T-helper 1 cell treated with Interleukin-12 subunit alpha and Interleukin-12 subunit beta and Interleukin-4 antibody, amounts not matched to agents 30 ng/mL and 1 ng/mL, for 36 hours (primary cell): ENCODE measurements at regions not wholly inside any gene's neighbourhood (a gene's known extent, or its start where the extent isn't known, plus 50 kb on each side); places are given as distances from the start of the nearest gene placed in this dataset.
"Not testable (repeated sequence)": the region's sequence is repeated elsewhere in the genome, so short reads cannot be mapped to it uniquely, and the experiment has no call there.

Experiments
- intact Hi-C: fragments of 100-400 bp; cut with micrococcal nuclease; formaldehyde crosslinking; loops from one replicate; pipeline ENCODE4 v1.15.1; 2024

DNA sequence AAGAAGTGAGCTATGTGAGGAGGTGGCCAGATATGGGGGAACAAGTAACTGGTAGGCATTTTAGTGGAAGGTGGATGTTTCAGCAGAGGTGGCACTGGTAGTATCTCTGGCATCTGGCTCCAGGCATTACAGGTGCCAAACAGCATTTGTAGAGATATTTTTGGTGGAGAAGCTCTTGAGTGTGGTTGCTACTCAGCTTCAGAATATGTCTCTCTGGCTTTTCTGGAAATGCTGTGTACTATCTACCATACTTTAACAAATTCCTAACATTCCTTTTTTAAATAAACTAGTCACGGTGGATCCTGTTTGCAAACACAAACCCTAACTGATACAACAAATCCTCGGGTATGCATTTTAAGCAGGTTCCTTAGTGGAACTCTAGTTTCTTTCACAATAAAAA, 128.0 kb downstream of the BARX2 start:
- intact Hi-C loops, result no loop called here

DNA sequence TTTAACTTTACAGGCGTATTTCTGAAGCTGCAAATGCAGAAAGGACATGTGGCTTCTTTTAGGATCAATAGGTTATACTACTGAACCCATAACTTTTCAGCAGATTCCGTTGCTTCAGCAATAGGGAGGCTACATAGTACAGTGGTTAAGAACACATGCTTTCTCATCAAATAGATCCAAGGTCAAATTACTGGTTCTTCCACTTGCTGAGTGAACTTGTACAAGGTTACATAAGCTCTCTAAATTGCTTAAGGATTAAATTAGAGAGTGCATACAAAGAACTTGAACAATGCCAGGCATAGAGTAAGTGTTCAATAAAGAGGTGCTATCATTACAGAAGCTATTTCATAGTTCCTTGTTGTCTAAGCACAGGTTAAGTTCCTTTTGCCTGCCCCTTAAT, 129.6 kb downstream of the BARX2 start:
- intact Hi-C loops, result no loop called here

DNA sequence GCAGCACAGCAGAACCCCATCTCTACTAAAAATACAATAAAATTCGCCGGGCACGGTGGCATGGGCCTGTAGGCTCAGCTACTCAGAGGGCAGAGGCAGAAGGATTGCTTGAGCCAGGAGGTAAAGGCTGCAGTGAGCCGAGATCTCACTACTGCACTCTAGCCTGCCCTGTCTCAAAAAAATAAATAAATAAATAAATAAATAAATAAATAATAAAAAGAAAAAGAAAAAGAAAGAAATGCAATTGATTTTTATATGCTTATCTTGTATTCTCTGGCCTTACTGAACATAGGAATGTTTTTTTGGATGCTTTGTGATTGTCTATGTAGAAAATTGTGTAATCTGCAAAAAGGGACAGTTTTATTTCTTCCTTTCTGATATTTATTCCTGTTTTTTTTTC, 132.5 kb downstream of the BARX2 start:
- intact Hi-C loops, result no loop called here

DNA sequence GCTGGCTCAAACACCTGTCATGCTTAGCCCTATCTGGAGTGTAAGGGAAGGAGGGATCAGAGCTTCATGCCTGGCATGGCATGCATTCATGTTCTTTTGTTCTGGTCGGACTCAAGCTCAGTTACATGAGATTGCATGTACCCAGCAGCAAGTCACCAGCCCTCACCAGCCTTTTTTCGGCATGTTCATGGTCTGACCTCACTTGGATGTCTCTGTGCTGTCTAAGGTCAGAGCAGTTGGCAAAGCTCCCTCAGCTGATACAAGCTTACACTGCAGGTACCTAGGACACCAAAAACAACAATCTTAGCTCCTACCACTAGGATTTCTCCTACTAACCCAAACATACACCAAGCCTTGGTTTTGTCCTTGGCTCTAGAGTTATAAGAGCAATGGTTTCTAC, 152.6 kb downstream of the BARX2 start:
- intact Hi-C loops, result no loop called here

DNA sequence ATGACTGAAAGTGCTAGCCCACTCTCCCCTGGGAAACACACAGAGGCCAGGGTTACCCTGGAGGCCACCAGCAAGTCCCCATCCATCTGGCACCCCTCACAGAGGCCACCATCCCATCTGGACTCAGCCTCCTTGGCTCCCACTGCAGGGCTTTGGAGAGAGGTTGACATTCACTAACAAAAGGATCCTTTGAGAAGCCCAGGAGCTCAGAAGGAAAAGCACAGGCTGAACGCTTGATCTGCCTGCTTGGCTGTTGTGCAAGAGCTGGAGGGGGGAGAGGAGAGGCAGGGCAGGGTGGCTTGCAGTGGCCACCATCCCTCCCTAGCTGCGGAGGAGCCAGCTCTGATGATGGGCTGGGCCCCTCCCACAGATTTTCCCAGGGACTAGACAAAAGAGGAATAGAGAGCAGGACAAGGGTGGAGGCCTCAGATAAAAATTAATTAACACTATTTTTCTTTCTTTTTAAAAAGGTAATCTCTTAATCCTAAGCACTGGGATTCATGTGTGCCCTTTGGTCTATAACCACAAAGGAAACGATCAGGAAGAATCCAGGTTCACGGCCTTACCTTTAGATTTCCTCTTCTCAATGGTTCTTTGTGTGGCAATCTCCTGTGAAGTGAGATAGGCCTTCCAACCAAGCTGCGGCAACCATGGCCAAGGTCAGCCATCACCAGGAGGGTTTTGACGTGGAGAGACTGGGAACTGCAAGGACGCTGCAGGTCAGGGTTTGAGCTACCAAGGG, 154.7 kb downstream of the BARX2 start:
- intact Hi-C loops, result no loop called here

DNA sequence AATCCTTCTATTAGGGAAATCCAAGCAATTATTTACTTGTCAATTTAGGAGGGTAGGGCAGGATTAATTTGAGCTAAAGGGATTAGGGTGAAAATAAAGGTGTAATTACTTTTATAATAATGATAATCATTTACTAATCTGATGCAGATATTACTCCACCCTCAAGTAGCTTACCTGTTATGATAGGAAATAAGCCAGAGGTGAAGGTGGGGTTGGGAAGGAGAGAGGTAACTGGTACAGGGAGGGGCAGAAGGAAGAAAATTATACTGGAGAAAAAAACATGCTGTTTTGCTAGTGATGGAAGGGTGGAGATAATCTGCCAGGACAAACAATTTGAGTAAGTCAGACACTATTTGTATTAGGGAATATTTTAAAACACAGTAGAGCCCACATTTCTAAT, 157.7 kb downstream of the BARX2 start:
- intact Hi-C loops, result no loop called here

DNA sequence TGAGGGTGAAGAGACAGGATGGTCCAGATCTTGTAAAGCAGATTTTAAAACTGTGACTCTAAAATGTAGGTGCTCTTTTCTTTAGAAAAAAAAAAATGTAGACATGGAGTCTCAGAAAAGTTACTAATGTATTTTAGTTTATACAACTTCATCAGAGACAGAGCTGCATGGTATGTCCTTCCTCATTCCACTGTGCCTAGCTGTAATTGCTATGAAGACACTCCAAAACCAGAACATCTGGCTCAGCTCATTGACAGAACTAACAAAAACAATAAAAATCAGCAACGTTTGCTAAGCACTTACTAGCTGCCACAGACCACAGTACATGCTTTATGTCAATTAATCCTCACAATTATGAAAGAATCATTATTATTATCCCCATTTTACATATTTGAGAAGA, 160.7 kb downstream of the BARX2 start:
- intact Hi-C loops, result no loop called here

DNA sequence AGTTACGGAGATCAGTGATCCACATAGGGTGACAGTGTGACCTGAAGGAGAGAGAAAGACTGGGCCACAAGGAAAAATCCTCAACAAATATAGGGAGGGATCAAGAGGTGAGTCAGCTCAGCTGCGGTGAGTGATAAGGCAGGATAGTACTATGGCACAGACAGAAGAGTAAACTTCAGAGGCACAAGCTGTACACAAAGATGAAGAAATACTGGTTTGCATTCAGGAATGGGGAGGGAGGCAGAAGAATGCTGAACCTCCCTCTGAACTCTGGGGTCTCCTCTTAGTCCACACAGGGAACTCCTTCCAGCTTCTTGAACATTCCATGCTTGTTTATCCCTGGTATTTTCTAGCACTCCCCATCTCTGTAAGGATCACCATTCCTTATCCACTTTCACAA, 162.7 kb downstream of the BARX2 start:
- intact Hi-C loops, result no loop called here

DNA sequence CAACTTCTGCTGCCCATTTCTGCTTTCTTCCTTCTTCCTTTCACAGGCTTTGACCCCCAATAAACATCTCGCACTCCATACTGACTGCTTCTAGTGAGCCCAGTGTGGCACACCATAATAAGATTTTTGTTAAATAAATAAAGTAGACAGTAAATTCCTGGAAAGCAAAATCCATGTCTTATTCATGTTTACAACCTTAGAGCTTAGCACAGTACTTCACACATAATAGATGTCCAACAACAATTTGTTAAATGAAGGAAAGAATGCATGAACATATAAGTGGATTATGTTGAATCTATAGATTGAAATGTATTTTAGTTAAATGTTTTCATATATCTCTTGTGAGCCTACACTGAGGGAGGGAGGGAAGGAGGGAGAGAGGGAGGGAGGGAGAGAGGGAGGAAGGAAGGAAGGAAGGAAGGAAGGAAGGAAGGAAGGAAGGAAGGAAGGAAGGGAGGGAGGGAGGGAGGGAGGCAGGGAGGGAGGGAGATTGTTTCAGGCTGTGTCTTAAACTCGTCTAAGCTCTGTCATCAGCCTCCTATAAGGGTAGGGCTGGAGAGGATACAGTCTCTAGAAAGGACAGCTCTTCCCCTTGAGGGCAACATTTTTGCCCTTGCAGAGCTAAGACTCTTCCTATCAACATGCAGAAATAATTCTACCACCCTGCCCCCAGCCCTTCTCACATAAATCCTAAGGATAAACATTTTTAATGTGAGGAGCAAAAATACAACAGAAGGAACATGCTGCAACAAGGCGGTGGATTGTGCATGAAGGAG, 168.1 kb downstream of the BARX2 start:
- intact Hi-C loops, result no loop called here

DNA sequence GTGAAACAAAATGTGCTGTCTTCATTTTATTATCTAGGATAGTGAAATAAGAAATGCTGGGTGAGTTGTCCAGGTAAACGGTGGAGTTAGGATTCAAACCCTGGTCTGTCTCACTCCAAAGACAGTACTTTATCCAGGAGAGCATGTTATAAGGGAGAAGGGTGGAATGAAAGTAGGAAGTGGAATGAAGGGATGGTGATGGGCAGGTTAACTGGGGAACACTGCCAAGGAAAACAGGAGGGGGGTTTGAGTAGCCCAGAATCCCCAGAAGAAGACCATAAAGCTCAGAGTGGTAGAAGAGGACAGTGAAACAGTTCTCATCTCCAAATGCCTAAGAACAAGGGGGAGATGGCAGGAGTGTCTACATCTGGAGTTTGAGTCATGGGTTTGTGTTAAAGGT, 169.0 kb downstream of the BARX2 start:
- intact Hi-C loops, result no loop called here

DNA sequence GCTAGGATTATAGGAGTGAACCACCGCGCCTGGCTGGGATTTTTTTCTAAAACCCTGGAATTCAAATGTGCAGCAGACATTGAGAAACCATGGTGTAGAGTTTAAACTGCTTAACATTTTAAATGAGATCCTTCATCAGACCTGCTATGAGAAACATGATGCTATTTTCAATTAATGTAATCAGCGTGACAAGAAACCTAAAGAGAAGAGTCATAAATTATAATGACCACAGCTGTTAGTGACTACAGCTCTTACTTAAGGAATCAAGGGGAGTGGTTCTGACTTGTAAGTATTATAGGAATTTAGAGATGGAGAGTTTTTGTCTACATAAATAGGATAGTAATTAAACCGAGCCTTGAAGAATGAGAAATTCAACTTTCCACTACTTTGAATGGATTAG, 170.6 kb downstream of the BARX2 start:
- intact Hi-C loops, result no loop called here

DNA sequence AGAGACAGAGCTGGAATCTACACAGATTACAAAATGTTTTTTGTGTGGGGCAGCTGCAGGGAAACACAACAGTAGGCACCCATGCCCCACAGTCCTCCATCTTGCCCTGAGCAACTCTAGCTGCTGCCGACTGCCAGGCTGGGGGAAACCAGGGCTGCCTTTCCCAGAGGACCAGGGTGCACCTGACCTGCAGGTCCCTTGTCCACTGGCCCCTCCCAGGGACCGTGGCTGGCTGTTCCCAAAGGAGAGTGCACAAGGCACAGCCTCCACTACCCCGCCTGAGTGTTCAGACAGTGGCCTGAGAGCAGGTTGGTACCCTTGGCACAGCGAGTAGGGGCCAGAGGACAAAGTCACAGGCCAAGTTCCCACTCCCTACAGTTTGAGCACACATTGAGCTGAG, 181.8 kb downstream of the BARX2 start:
- intact Hi-C loops, result no loop called here

DNA sequence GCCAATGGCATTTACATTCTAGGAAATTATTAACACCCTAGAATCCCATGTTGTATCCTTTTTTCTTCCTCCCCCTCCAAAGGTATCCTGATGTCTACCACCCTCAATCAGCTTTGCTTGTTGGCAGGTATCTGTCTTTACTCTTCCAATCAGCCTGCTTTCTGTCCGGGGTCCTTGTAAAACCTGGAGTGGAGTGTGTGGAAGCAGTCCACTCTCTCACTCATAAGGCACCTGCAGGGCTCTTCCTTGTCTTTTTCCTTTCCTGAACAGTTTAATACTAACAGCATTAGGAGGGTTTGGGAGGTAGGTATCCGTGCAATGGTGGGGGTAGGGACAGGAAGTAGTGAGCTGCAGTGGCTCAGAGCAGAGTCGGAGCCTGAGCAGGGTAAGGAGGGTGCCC, 193.4 kb downstream of the BARX2 start:
- intact Hi-C loops, result no loop called here

DNA sequence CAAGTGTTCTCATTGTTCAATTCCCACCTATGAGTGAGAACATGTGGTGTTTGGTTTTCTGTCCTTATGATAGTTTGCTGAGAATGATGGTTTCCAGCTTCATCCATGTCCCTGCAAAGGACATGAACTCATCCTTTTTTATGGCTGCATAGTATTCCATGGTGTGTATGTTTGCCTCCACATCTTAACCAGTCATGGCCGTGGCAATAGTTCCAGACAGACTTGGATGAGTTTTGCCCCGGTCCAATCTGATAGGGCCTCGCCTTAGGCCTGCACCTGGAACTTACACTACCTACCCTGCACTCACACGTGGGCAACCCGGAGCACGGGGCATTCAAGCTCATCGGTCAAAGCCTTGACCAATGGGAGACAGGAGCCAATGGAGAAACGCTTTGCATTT, 197.0 kb downstream of the BARX2 start:
- intact Hi-C loops, result not testable (repeated sequence)

DNA sequence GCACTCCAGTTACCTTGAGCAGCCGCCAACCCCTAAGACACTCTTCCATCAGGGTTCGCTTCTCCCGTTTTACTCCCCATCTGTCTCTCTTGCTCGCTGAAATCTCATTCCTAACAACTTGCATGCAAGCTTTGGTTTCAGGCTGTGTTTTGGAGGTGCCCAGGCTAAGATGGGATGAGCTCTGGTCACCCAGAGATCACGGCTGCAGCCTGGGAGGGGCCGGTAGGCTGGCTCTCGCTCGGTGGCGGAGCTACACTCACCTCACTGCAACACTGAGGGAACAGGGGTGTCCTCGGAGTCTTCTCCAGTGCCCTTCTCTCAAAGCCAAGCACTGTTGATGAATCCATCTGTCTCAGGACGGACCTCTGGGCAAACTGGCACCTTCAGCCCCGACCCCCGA, 197.5 kb downstream of the BARX2 start:
- intact Hi-C loops, result no loop called here

DNA sequence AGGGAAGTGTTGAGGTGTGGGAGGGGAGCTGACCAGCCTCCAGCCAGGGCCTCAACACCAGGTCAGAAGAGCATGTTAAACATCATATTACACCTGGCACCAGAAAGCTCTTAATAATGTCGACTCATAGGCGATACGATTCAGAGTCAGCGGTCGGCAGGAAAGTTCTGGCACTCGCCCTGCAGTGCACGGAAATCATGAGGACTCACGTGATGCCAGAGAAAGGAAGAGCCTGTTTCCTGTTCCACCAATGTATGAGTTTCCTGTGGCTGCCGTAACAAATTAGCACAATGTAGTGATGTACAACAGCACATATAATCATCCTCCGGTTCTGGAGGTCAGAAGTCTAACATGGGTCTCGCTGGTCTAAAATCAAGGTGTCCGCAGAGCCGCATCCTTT, 198.8 kb downstream of the BARX2 start:
- intact Hi-C loops, result no loop called here

DNA sequence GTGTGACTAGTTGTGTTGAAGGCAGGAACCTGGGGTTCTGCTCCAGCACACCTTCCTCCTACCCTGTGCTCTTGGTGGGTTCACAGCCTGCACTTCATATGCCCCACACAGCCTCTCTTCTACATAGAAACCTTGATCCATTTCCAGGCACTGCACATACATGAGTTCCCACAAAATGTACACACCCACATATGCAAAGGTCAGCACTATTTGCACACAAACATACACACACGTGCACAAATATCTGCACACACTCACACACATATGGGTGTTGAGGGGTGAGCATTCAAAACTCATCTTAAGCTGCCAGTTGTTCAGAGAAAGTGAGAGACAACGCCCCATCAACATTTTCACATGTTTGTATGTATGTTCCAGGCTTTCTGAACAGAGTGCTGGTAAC, 201.0 kb downstream of the BARX2 start:
- intact Hi-C loops, result no loop called here

DNA sequence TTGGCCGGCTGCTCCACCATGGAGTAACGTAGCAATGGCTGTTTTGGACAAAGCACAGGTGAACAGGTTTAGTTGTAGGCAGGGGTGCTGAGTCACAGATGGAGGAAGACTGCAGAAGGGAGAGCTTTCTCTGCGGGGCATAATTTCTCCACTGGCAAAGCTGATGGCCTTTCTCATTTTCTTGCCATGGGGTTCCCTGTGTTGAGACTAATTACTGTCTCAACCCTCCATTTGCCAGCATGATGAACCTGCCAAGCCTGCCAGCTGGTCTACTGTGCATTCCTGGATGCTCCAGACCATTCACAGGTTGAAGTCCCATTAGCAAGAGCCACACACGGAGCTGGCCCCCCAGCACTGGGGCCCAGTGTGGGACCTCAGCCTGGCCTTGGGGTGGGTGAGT, 202.4 kb downstream of the BARX2 start:
- intact Hi-C loops, result no loop called here

DNA sequence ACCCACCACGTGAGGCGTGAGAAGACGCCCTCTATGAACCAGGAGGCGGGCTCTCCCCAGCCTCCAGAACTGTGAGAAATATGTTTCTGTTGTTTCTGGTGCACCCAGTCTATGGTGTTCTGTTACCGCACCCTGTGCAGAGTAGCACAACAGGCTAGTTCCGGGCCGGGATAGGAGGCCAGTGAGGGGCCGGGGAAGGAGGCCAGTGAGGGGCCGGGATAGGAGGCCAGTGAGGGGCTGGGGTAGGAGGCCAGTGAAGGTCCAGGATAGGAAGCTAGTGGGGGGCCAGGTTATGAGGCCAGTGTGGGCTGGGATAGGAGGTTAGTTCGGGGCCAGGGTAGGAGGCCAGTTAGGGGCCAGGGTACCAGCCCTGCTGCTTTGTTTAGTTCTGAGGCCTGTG, 204.6 kb downstream of the BARX2 start:
- intact Hi-C loops, result no loop called here

DNA sequence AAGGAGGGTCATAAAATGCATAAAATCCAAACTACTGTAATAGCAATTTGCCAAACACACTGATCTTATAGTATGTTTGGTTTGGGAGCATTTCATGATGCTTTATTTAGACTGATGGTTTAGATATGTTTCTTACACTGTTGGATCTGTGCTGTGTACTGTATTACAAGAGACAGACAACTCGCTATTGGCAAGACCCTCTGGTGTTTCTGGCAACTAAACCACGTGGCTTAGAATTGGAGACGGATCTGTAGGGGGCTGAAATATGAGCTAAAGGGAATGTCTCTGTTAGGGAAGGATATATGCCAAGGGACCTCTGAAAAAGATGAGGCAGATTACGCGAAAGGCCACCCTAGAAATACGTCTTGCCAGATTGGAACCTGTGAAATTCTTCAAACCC, 208.7 kb downstream of the BARX2 start:
- intact Hi-C loops, result no loop called here

DNA sequence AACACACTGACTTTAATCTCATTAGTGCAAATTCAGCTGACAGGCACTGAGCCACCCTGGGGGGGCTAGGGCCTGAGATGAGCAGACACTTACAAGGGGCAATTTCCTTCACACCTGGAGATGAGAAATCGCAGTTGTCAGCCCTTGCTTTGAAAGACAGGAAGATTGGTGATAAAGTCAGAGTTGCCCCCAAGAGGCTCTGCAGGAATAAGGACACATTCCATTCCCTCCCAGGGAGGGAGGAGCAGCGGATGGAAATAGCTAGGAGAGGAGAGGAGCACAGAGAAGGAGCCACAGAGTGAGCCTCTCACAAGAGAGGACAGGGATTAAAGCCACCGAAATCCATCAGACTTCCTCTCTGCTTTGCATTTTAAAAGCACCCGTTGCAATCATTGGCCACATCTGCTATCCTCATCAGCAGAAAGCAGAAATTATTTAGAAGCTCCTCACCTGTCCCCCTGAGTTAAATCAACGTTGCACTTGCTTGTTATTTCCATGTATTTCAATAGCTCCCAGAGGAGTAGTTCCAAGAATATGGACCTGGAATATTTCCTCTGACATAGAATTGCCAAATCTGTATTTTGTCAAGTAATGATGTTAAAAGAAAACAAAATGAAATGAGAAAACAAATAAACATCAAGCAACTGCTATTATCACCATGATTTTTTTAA, 213.7 kb downstream of the BARX2 start:
- intact Hi-C loops, result no loop called here

DNA sequence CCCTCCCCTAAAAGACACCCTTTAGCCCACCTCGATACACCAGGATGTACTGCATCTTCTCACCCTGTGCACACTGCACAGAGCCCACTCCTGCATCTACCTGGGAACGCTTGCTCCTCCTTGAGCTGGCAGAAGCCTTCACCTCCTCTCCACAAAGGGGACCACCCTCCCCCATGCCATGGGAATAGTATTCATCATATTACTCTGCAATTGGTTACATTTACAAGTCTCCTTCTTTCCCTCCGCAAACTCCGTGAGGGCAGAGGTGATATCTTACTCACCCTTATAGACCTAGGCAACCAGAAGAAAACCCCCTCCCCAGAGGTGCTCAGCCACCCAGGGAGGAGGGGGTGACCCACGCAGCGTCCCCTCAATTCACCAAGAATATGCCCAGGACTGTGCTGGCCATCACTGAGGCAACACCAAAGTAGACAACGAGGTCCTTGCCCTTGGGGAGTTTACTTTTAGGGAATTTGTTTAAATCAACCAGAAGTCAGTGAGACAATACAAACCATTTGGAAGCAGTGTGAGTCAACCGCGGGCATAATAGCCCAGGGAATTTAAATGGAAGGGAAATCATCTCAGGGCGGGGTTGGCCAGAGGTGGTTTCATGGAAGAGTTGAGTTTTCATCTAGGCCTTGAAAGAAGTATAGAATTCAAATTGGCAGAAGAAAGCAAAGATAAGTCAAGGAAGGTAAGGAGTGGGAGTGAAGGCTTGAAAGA, 214.5 kb downstream of the BARX2 start:
- intact Hi-C loops, result no loop called here
